Fibroblast of skin of abdomen (primary cell): ENCODE measurements at regions not wholly inside any gene's neighbourhood (a gene's known extent, or its start where the extent isn't known, plus 50 kb on each side); places are given as distances from the start of the nearest gene placed in this dataset.

Experiments used
- DNase-seq: peaks from one replicate; pipeline ENCODE4 v3.0.0-alpha.2; 2013

DNA sequence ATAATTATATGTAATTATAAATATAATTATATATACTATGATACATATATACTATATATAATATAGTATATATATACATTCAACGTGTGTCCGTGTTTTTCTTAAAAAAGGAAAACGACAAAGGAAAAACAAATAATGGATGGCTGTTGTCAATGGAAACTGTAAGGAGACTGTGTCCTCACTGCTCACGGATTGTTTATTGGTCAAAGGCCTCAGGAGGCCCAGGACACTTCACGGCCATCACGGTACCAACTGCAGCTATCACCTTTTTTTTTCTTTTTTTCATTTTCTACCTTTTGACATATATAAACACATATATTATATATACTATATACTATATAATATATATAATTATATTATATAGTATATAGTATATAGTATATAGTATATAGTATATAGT lies 113.4 kb downstream of the SPTSSA start:
- no peak for DNase-seq

DNA sequence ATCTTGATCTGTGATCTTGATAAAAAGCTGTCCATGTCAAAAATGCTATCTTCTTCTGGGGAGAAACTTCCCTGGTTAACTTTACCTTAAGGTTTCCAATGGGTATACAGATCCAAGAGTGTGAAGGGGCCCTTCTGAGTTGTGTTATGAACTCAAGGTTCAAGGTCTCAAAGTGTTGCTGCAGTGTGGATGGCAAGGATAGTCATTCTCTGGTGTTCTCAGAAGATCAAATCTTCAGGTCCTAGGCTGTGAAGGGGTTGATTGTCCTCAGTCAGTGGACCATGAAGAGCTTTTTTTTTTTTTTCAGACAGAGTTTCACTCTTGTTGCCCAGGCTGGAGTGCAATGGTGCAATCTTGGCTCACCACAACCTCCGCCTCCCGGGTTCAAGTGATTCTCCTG lies 114.4 kb downstream of the SPTSSA start:
- no peak for DNase-seq

DNA sequence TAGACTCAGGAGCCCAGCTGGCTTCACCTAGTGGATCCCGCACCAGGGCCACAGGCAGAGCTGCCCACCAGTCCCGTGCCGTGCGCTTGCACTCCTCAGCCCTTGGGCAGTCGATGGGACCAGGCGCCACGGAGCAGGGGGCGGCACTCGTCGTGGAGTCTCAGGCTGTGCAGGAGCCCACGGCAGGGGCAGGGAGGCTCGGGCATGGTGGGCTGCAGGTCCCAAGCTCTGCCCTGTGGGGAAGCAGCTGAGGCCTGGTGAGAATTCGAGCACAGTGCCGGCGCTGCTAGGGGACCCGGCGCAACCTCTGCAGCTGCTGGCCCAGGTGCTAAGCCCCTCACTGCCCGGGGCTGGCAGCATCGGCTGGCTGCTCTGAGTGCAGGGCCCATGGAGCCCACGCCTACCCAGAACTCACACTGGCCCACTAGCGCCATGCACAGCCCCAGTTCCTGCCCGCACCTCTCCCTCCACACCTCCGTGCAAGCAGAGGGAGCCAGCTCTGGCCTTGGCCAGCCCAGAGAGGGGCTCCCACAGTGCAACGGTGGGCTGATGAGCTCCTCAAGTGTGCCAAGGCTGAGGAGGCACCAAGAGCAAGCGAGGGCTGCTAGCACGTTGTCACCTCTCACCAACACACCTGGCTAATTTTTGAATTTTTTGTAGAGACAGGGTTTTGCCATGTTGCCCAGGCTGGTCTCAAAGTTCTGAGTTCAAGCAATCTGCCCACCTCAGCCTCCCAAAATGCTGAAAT lies 116.1 kb downstream of the SPTSSA start:
- no peak for DNase-seq

DNA sequence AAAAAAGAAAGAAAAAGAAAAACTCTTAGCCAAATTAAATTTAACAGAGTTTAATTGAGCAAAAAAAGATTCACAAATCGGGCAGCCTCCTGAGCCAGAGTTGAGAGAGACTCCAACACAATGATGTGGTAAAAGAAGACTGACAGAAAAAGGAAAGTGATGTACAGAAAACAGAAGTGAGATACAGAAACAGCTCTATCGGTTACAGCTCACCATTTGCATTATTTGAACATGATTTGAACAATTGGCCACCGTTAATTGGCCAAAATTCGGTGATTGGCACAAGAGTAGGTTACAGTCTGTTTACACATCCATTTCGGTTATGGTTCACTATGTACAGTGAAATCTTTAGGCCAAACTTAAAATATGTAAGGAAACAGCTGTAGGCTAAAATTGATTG lies 117.7 kb downstream of the SPTSSA start:
- no peak for DNase-seq

DNA sequence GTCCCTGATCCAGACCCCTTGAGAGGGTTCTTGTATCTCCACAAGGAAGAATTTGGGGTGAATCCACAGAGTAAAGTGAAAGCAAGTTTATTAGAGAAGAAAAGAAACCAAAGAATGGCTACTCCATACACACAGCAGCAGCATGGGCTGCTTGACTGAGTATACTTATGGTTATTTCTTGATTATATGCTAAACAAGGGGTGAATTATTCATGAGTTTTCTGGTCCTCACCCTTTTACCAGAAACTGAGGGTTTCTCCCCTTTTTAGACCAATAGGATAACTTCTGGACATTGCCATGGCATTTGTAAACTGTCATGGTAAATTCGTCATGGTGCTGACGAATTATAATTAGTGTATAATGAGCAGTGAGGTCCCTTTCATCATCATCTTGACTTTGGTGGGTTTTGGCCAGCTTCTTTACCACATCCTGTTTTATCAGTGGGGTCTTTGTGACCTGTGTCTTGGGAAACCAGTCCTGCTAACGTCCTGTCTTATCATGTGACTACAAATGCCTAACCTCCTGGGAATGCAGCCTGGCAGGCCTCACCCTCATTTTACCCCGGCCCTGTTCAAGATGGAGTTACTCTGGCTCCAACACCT lies 121.9 kb downstream of the SPTSSA start:
- no peak for DNase-seq

DNA sequence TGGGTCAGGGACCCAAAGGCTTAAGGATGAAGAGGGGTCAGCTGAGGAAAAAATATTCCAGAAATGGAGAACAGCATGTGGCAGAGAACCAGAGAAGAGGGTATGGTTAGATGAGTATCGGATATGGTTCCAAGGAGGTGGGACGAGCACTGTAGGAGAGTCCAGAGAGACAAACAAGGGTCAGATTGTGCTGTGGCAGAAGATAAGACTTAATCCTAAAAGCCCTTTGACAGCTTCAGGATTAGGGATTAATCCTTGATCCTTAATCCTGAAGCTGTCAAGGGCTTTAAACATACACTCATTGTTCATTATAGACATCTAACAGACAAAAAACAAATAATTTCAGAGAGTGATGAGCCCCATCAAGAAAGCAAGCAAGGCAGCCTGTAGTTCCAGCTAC lies 124.0 kb downstream of the SPTSSA start:
- no peak for DNase-seq

DNA sequence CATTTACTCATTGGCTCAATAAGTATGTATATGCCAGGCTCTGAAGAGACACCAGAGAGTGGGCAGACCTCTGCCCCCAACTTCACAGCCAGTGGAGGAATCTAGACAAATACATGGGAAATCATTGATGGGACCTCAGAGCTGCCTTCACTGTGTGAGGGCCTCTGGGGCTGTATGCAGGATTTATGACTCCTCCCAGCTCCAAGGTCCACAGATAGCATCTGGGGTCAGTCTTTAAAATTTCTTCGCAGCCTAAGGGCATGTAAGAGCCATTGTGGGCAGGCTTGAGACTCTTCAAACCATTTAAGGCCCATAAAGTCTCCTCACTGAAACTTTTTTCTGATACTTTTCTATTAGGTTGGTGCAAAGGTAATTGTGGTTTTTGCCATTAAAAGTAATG lies 125.5 kb downstream of the SPTSSA start:
- DNase-seq, result no peak

DNA sequence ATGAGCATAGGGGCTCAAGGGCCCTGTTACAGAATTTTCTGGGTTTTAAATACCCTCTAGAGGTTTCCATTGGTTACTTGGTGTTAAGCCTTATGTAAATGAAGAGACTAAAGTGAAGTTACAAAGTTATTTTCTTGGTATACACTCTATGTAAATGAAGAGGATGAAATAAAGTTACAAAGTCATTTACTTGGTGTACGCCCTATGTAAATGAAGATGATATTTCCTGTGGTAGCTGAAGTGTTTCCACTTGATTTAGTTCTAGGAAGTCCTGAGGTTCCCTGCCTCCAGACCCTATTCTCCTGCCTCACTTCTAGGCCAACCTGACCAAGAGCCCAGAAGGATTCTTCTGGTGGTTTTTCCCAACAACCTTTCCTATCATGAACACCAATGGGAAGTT lies 126.1 kb downstream of the SPTSSA start:
- no peak for DNase-seq

DNA sequence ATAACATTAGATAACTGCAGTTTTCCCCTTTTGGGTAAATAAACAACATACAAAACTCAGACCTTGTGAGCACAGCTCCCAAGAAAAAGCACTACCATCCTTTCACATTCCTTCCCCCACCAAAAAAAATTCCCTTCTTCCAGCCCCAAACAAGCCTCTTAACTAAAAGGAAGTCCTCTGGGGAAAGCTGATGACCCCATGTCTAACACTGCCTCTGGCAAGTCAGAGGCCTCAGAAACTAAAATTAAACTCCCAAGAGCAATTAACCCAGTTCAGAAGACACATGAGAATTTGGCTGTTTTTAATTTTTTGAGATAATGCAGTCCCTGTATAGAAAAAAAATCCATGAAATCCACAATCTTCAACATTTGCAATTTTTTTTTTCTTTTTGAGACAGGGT lies 127.7 kb downstream of the SPTSSA start:
- no peak for DNase-seq

DNA sequence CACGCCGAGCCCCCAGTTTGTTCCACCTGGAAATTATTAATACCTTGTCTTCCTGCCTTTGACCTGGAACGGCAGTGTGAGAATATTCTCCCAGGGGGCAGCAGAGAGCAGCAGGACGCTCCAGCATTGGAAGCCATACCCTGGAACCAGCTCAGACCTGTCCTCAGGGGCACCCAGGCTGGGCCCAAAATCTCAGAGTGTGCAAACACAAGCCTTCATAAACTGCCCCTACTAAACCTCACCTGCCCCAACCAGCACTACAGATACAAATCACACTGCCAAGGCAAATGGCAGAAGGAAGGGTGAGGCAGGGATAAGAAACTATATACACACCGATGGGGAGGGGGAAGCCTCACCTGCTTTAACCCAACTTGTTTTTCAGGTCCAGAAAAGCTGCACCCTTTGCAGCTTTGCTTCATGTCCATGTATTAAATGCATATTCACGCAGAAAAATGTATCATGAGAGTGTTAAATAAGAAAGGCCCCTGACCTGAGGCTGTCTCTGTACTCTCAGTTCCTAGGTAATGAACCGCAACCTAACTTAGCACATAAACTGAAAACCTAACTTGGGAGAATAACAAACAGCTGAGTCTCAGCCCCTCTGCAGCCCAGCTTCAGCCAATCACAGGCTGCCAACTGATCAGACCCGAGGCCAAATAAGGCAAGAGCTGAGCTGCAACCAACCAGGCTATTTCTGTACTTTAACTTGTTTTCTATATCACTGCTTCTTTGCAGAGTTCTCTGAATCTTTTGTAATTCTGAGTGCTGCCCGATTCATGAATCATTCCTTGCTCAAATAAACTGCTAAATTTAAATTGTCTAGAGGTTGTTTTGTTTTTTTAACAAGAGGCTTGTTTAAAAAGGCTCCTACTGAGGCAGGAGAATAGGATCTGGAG lies 130.1 kb downstream of the SPTSSA start:
- peak; percentile 35 for DNase-seq

DNA sequence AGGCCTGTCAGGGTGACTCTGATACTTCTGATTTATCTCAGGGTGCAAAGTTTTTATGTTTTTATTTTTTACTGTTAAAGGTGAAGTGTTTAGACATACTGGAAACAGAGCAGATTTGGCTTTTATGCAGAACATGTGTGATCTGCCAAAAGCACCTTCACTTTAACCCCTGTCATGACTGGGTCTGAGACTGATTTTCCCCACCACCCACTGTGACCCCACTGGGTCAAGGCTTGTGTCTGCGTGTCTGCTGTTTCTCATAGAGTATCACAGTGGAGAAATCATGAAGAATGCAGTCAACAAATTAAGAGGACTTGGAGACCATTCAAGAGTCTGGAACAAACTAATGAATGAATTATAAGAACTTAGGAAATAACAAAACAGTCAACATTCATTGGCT lies 131.2 kb downstream of the SPTSSA start:
- DNase-seq, result no peak

DNA sequence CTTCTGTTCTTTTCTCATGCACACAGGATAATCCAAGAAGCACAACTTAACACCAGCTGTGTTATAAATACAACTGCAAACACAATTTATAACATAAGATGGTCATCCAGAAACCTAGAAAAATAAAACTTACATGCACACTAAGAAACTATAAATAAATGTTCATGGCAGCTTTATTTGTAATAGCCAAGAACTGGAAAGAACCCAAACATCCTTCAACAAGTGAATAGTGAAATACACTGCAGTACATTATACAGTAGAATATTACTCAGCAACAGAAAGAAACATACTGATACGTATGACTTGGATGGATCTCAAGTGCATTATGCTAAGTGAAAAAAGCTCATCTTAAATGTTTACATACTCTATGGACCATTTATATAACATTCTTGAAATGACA lies 132.7 kb downstream of the SPTSSA start:
- no peak for DNase-seq

DNA sequence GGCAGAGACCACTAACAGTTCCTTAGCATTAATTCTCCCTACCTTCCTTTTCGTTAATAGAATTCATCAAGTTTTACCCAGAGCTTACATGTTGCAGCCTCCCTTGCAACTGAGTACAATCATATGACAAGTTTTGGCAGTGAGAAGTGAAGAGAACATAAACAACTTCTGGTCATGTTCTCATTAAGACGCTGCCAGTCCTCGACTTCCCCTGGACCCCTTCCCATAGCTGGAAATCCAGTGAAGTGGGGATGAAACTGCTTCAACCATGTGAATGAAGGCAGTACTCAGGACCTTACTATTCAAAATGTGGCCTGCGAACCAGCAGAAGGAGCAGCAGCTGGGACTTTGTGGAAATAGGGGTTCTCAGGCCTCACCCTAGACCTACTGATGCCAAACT lies 133.9 kb downstream of the SPTSSA start:
- no peak for DNase-seq

DNA sequence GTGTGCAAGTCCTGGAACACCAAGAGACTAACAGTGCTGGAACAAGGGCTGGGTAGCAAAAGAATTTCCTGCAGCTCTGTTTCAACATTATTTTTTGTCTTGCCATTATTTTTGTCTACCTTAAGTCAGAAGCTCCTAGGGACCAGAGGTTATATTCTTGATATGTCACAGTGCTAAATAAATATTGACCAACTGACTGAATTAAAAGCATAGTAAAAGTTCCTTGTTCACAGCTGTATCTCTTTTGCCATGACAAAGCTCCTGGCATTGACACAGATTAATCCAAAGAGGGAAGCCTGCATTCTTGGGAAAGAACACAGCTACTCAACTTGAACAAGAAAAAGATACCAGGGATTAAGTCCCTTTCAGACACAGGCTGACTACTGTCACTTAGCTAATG lies 136.5 kb downstream of the SPTSSA start:
- DNase-seq, result no peak

DNA sequence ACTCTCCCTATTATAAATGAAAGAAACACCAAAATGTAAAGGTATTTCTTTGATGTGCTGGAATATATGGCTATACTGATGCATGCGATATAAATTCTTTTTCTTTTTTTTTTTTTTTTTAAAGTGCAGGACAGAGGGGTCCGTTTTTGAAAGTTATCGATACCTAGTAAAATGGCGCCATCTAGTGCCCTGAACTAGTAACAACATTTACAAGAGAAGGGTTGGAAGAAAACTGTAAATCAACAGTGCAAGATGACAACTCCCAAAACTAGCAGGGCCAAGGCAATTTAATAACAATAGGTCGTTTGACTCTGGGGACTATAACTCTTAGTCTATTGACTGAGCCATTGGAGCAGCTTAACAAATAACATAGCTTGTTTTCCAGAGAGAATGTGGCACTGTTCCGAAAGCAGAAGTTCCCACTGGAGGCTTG lies 137.7 kb downstream of the SPTSSA start:
- DNase-seq, result peak; percentile 31

DNA sequence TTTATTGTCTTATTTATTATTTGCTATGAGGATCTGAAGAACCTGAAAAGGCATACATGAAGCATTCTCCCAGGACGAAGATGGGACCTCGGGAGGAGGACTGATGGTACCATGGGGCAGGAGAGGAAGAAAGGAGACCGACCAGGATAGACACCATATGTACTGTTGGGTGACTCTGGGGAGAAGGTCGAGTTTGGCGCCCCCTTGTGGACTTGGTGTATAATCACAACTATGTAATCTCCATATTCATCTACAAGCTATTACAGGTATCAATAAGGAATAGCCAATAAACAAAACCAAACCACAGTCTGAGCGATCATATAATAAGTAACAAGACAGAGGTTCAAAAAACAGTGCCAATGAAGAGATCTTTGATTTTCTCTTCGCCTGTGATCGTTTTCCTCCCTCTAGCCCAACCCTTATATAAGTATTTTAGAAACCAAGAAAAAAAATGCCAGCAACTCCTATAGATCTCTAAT lies 139.1 kb downstream of the SPTSSA start:
- peak; percentile 44 for DNase-seq

DNA sequence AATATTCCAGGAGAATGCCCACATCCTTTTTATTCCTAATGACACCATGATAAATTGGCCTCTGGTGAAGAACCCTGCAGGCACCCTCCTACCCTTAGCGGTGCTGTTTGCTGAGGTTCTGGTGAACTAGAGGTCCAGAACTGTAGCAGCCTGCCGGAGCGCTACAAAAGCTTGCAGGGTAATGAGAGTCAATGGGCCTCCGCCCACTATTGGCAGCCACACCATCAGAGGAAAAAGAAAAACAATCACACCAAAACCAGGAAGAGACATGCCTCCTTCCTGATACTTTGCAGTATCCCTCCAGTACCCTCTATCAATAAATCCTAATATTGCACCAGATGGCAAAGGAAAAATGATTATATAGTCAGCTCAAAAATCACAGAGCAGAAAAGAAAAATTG lies 142.9 kb downstream of the SPTSSA start:
- no peak for DNase-seq

DNA sequence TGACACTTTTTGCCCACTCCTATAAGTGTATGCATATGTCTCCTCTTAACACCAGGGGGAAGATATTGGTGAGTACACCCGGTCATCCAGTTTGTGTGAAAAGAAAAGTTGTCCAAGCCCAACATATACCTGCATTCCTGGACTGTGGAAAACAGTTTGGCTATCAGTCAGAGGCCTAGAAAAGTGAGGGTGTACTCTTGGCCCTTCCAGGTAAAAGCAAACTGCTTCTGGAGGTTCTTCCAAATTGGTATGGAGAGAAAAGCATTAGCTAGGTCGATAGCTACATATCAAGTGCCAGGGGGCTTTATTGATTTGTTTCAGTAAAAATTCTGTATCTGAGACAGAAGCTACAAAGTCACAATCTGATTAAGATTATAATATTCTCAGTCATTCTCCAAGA lies 144.0 kb downstream of the SPTSSA start:
- DNase-seq, result no peak

DNA sequence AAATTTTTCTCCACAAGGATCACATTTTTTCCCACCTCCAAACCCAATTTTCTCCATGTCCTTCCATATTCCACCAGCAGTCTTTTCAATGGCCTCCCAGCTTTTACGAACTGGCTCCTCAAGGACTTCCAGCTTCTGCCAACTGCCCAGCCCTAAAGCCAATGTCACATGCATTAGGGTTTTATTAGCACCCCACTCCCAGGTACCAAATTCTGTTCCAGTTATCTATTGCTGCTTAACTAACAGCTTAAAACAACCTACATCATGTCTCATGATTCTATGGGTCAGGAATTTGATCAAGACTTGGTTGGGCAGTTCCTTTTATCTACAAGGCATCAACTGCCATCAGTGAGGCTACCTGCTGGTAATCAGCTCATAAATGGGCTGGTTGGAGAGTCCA lies 151.3 kb downstream of the SPTSSA start:
- DNase-seq, result no peak

DNA sequence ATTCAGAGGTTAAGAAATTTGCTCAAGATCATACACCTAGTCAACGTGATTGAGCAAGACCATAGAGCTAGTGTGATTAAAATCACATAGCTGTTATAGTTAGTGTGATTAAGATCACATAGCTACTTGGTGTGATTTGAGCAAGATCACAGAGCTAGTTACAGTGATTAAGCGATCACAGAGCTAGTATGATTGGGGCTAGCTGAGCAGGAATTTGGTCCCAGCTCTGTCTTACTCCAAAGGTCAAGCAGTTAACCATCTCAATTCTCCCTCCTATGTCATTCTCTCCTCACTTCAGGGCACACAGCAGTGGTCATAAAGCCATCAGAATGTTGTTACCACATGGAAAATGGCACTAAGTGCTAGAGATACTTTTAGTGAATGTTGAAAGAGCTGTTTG lies 158.2 kb downstream of the SPTSSA start:
- no peak for DNase-seq

DNA sequence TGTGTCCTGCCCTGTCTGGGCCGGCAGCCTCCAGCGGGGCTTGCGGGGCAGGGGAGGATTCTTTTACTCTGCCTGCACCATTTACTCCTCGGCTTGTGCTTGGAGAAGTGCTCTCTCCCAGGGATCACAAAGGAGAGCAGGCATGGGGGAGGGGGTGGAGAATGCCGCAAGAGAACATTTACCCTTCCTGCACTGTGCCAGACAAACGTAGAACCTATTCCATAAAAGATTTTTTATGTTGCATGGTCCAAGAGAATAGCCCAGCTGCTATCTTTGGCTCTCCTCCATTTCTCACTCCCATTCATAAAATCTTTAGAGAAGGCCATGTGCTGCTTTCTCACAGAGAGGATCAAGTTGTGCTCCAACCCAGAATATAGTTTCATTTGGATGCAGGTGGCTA lies 159.4 kb downstream of the SPTSSA start:
- no peak for DNase-seq

DNA sequence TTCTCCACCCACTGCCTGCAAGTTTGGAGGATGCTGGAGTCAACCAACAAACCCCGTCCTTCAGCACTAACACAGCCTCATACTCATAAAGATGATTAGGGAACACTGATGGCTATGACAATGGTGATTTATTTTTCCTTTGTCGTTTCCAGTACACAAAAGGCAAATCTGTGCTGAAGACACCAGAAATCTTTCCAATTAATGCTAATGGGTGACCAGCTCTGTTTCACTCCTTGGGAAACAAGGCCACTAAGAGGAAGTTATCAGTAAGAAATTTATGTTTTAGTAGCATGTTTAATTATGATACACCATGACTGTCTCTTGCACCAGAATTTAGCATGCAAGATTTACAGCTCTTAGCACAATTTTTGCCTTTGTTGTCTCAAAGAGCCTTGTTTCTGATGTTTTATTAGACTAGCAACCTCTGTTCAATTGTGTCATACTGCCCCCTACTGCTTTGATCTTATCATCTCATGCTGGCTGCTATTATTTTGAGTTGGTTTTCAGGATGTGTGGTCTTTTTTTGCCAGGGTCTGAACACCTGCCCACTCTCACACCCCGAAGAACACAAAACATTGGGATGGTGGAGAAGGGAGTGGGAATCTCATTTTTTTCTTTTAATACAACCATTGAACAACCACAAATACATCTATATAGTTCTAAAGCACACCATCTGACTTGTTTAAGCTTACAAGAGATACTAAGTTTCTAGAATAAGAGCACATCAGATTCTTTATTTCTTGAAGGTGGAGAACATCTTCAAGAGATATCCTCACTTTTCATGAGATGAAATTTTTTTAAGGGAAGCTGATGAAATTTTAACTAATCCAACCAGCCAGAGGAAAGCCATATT lies 160.9 kb downstream of the SPTSSA start:
- peak; percentile 16 for DNase-seq

DNA sequence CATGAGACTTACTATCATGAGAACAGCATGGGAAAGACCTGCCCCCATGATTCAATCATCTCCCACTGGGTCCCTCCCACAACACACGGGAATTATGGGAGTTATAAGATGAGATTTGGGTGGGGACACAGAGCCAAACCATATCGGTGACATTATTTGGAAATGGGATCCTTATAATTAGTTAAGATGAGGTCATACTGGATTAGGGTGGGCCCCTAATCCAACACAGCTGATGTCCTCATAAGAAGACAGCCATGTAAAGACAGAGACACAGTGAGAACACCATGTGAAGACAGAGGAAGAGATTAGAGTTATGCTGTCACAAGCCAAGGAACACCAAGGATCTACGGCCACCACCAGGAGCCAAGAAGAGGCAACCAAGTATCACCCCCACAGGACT lies 161.7 kb downstream of the SPTSSA start:
- no peak for DNase-seq
